Thoracic aorta (tissue), 2 donors: ENCODE measurements at regions not wholly inside any gene's neighbourhood (a gene's known extent, or its start where the extent isn't known, plus 50 kb on each side); places are given as distances from the start of the nearest gene placed in this dataset.

Source experiments
- ATAC-seq: fragments of 150-250 bp; one replicate; pipeline ENCODE4 v1.8.0; 2017; ENCODE audit warnings: low read depth; ENCODE audit not compliant: insufficient number of reproducible peaks, low FRiP score
- DNase-seq: peaks from one replicate; pipeline ENCODE4 v3.0.0-alpha.2; 2020; ENCODE audit warnings: low spot score
- H3K27ac ChIP-seq, 2 donors: fragments of 200-600 bp; sonication (generic); 1 replicate in 1 of 2; 2 replicates in 1 of 2; pipeline ENCODE4 v1.5.1; 2016; ENCODE audit warnings: mild to moderate bottlenecking in 2 of 2, moderate library complexity in 2 of 2
- H3K27me3 ChIP-seq: fragments of 200-600 bp; sonication (generic); replicated peaks from 2 replicates; pipeline ENCODE4 v1.6.0; 2016; ENCODE audit warnings: mild to moderate bottlenecking; ENCODE audit not compliant: insufficient read depth
- H3K36me3 ChIP-seq: fragments of 200-600 bp; sonication (generic); one replicate; pipeline ENCODE4 v1.5.1; 2016
- H3K4me1 ChIP-seq, 2 donors: fragments of 200-600 bp; sonication (generic); 1 replicate in 1 of 2; 2 replicates in 1 of 2; pipeline versions ENCODE4 v1.5.1 to v1.6.0; 2016; ENCODE audit warnings: low read depth in 2 of 2, mild to moderate bottlenecking in 1 of 2; ENCODE audit not compliant: control insufficient read depth in 1 of 2
- H3K4me3 ChIP-seq: fragments of 200-600 bp; sonication (generic); 2 replicates; pipeline ENCODE4 v1.5.1; 2016; ENCODE audit warnings: mild to moderate bottlenecking
- H3K9me3 ChIP-seq: fragments of 200-600 bp; sonication (generic); 2 replicates; pipeline ENCODE4 v1.5.1; 2016
- CTCF ChIP-seq: fragments of 200-600 bp; sonication (generic); IDR thresholded peaks from one replicate; pipeline ENCODE4 v1.5.1; 2019; ENCODE audit warnings: antibody characterized with exemption

- no peak overlapping the region for H3K4me3 ChIP-seq
- DNase-seq (no peak), ATAC-seq (no peak)
- no peaks in the 10 kb centered on the region for H3K27me3 ChIP-seq
- no peaks in the 10 kb centered on the region for H3K4me1 ChIP-seq
- no peaks in the 10 kb centered on the region for H3K9me3 ChIP-seq
- no peak for TF ChIP-seq CTCF
- H3K27ac ChIP-seq, result no peak overlapping the region
- no peaks in the 10 kb centered on the region for H3K36me3 ChIP-seq
These were observed 286.2 kb upstream of the GPR149 start for GRCh38 chr3:154716170-154716569.

- H3K36me3 ChIP-seq, result no peaks in the 10 kb centered on the region
- no peak for ATAC-seq
- no peak overlapping the region for H3K4me3 ChIP-seq
- TF ChIP-seq CTCF, result no peak
- no peaks in the 10 kb centered on the region for H3K27me3 ChIP-seq
- H3K4me1 ChIP-seq, result no peaks in the 10 kb centered on the region
- no peak overlapping the region for H3K27ac ChIP-seq
- no peaks in the 10 kb centered on the region for H3K9me3 ChIP-seq
- no peak for DNase-seq
These were observed 278.6 kb upstream of the GPR149 start for GRCh38 chr3:154708554-154708953.

DNA sequence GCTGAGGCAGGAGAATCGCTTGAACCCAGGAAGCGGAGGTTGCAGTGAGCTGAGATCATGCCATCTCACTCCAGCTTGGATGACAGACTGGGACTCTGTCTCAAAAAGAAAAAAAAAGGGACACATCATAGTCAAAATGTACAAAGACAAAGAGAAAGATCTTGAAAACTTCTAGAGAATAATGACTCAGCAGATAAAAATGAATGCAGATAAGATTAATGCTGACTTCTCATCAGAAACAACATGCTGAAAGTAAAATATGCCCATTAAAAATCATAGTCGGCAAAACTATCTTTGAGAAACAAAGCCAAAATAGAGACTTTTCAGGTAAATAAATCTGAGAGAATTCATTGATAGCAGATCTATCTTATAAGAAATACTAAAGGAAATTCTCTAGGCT is 271.1 kb upstream of the GPR149 start:
- H3K27ac ChIP-seq, result no peak overlapping the region
- no peak overlapping the region for H3K4me3 ChIP-seq
- ATAC-seq (no peak), DNase-seq (no peak)
- no peaks in the 10 kb centered on the region for H3K27me3 ChIP-seq
- H3K9me3 ChIP-seq, result no peaks in the 10 kb centered on the region
- no peak for TF ChIP-seq CTCF
- no peaks in the 10 kb centered on the region for H3K36me3 ChIP-seq
- no peaks in the 10 kb centered on the region for H3K4me1 ChIP-seq

GRCh38 chr3:154690413-154690812 is 260.4 kb upstream of the GPR149 start:
- Histone ChIP-seq H3K4me3 (no peak overlapping the region), H3K27me3 (no peaks in the 10 kb centered on the region), H3K27ac (no peak overlapping the region), H3K9me3 (no peaks in the 10 kb centered on the region), H3K4me1 (no peaks in the 10 kb centered on the region), H3K36me3 (no peaks in the 10 kb centered on the region)
- DNase-seq (no peak), ATAC-seq (no peak)
- TF ChIP-seq CTCF, result no peak

DNA sequence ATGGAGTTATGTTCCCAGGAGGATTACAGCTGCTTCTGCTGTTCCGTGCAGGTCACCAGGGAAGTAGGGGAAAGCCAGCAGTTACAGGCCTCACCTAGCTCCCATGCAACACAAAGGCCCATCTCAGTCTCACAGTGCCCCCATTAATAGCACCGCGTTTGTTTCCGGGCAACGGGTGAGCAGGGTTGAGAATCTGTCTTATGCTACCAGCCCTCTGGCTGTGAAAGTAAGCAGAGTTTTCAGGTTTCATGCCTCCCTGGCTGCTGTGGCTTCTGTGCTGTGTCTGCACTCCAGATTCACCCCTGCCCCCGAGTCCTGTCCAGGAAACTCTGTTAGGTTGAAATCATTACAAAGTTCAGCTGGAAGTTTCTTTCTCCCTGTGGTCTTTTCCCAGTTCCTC is 254.4 kb upstream of the GPR149 start:
- Histone ChIP-seq H3K36me3 (no peaks in the 10 kb centered on the region), H3K27ac (no peak overlapping the region), H3K4me3 (no peak overlapping the region), H3K4me1 (no peaks in the 10 kb centered on the region), H3K9me3 (no peaks in the 10 kb centered on the region), H3K27me3 (no peaks in the 10 kb centered on the region)
- DNase-seq (no peak), ATAC-seq (no peak)
- TF ChIP-seq CTCF, result no peak
